Neural progenitor cell (in vitro differentiated cells): ENCODE measurements at regions not wholly inside any gene's neighbourhood (a gene's known extent, or its start where the extent isn't known, plus 50 kb on each side); places are given as distances from the start of the nearest gene placed in this dataset.

Experiments
- DNase-seq: peaks from one replicate; pipeline ENCODE4 v3.0.0-alpha.2; 2016; ENCODE audit warnings: low spot score
- H2AFZ ChIP-seq: fragments of 200-600 bp; sonication (generic); replicated peaks from 2 replicates; pipeline ENCODE4 v1.6.1; 2016; ENCODE audit warnings: antibody characterized with exemption
- H3F3A ChIP-seq: fragments of 200-600 bp; sonication (generic); 2 replicates; pipeline ENCODE4 v1.6.1; 2016; ENCODE audit warnings: antibody characterized with exemption, low read depth
- H3K27ac ChIP-seq: fragments of 200-600 bp; sonication (generic); 2 replicates; pipeline ENCODE4 v1.5.1; 2016; ENCODE audit warnings: mild to moderate bottlenecking
- H3K27me3 ChIP-seq: fragments of 200-600 bp; sonication (generic); 2 replicates; pipeline ENCODE4 v1.6.1; 2016; ENCODE audit warnings: mild to moderate bottlenecking, moderate library complexity
- H3K36me3 ChIP-seq: fragments of 200-600 bp; sonication (generic); 2 replicates; pipeline ENCODE4 v1.5.1; 2016
- H3K4me1 ChIP-seq: fragments of 200-600 bp; sonication (generic); 2 replicates; pipeline ENCODE4 v1.6.1; 2016; ENCODE audit warnings: mixed run types
- H3K4me2 ChIP-seq: fragments of 200-600 bp; sonication (generic); 2 replicates; pipeline ENCODE4 v1.6.1; 2016
- H3K4me3 ChIP-seq: fragments of 200-600 bp; sonication (generic); 2 replicates; pipeline ENCODE4 v1.5.1; 2016
- H3K79me2 ChIP-seq: fragments of 200-600 bp; sonication (generic); 2 replicates; pipeline ENCODE4 v1.6.1; 2016; ENCODE audit warnings: low read depth
- H3K9ac ChIP-seq: fragments of 200-600 bp; sonication (generic); 2 replicates; pipeline ENCODE4 v1.6.1; 2016
- H3K9me3 ChIP-seq: fragments of 200-600 bp; sonication (generic); 2 replicates; pipeline ENCODE4 v1.5.1; 2016; ENCODE audit warnings: low read depth
- H4K20me1 ChIP-seq: fragments of 200-600 bp; sonication (generic); 2 replicates; pipeline ENCODE4 v1.6.1; 2016; ENCODE audit warnings: low read depth
- H3K27ac Mint-ChIP-seq: 3 replicates; pipeline ENCODE4 v1.8.0; 2021; ENCODE audit warnings: mixed read lengths
- H3K27me3 Mint-ChIP-seq: 2 replicates; pipeline ENCODE4 v1.8.0; 2022; ENCODE audit warnings: low read depth, mild to moderate bottlenecking, inconsistent platforms, moderate library complexity, mixed read lengths; ENCODE audit not compliant: insufficient read depth
- H3K36me3 Mint-ChIP-seq: 3 replicates; pipeline ENCODE4 v1.8.0; 2021; ENCODE audit warnings: mixed read lengths
- H3K4me1 Mint-ChIP-seq: 3 replicates; pipeline ENCODE4 v1.8.0; 2021; ENCODE audit warnings: mixed read lengths
- H3K4me3 Mint-ChIP-seq: 3 replicates; pipeline ENCODE4 v1.8.0; 2021; ENCODE audit warnings: mild to moderate bottlenecking, moderate library complexity, mixed read lengths
- H3K9me3 Mint-ChIP-seq: 3 replicates; pipeline ENCODE4 v1.8.0; 2020; ENCODE audit warnings: mixed read lengths
- EZH2 ChIP-seq: fragments of 200-600 bp; sonication (generic); IDR thresholded peaks from 2 replicates; pipeline ENCODE4 v1.6.1; 2017; ENCODE audit warnings: antibody characterized with exemption, mild to moderate bottlenecking, moderate library complexity
- EZH2phosphoT487 ChIP-seq: fragments of 200-600 bp; sonication (generic); IDR thresholded peaks from 2 replicates; pipeline ENCODE4 v1.6.1; 2017; ENCODE audit warnings: antibody characterized with exemption
- TF ChIP-seq, protein P1 (sequence below): fragments of 200-600 bp; sonication (generic); IDR thresholded peaks from 2 replicates; pipeline ENCODE4 v1.5.1; 2017; ENCODE audit warnings: antibody characterized with exemption, mild to moderate bottlenecking

GRCh38 chr20:57874141-57874540 lies 164.3 kb upstream of the PMEPA1 start:
- H3F3A ChIP-seq, result no peaks in the 10 kb centered on the region
- H3K9me3 ChIP-seq, result no peaks in the 10 kb centered on the region
- H3K4me1 ChIP-seq, result peaks cover 6% of the 10 kb centered on the region
- no peak overlapping the region for H3K4me3 Mint-ChIP-seq
- H3K4me1 Mint-ChIP-seq, result peaks cover under 1% of the 10 kb centered on the region
- TF ChIP-seq EZH2phosphoT487 (no peak), EZH2 (no peak)
- TF ChIP-seq, protein P1, sequence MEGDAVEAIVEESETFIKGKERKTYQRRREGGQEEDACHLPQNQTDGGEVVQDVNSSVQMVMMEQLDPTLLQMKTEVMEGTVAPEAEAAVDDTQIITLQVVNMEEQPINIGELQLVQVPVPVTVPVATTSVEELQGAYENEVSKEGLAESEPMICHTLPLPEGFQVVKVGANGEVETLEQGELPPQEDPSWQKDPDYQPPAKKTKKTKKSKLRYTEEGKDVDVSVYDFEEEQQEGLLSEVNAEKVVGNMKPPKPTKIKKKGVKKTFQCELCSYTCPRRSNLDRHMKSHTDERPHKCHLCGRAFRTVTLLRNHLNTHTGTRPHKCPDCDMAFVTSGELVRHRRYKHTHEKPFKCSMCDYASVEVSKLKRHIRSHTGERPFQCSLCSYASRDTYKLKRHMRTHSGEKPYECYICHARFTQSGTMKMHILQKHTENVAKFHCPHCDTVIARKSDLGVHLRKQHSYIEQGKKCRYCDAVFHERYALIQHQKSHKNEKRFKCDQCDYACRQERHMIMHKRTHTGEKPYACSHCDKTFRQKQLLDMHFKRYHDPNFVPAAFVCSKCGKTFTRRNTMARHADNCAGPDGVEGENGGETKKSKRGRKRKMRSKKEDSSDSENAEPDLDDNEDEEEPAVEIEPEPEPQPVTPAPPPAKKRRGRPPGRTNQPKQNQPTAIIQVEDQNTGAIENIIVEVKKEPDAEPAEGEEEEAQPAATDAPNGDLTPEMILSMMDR, result no peak
- no peak for DNase-seq
- H3K27me3 ChIP-seq, result no peaks in the 10 kb centered on the region
- H3K9ac ChIP-seq, result no peak overlapping the region
- H3K4me2 ChIP-seq, result no peak overlapping the region
- no peaks in the 10 kb centered on the region for H3K36me3 Mint-ChIP-seq
- no peaks in the 10 kb centered on the region for H4K20me1 ChIP-seq
- H3K36me3 ChIP-seq, result no peaks in the 10 kb centered on the region
- H3K9me3 Mint-ChIP-seq, result no peaks in the 10 kb centered on the region
- no peak overlapping the region for H3K4me3 ChIP-seq
- H3K79me2 ChIP-seq, result no peaks in the 10 kb centered on the region
- peaks cover 7% of the 10 kb centered on the region for H3K27me3 Mint-ChIP-seq
- H3K27ac Mint-ChIP-seq, result no peak overlapping the region
- no peak overlapping the region for H2AFZ ChIP-seq
- H3K27ac ChIP-seq, result no peak overlapping the region

DNA sequence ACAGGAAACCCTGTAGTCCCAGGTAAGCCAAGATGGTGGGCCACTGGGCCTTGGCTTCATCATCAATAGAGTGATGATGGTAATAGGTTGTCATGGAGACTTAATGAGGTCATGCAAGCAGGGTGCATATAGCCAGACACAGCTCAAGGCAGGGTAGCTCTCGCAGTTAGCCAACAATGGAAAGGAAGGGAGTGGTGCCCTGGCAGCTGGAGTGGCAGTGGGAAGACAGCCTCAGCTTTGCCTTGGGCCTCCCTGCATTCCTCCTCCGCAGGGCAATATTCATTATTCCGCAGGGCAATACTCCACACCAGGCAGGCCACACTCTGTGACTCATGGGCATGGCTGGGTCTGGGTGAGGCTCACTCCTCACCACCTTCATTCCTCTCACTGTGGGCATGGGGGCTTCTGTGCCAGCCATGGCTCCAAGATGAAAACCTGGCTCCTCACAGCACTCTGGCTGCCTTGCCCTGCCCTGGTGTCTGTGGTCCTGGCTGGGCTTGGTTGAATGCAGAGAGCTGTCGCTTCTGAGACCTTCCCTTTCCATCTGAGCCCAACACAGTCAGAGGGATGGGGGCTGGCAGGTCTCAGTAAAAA lies 163.1 kb upstream of the PMEPA1 start:
- H3K4me1 Mint-ChIP-seq, result no peaks in the 10 kb centered on the region
- H3K27ac Mint-ChIP-seq, result no peak overlapping the region
- no peaks in the 10 kb centered on the region for H3K9me3 ChIP-seq
- H3K36me3 ChIP-seq, result no peaks in the 10 kb centered on the region
- H2AFZ ChIP-seq, result no peak overlapping the region
- H3F3A ChIP-seq, result no peaks in the 10 kb centered on the region
- no peak for TF ChIP-seq EZH2phosphoT487
- TF ChIP-seq, protein P1, result no peak
- TF ChIP-seq EZH2, result no peak
- H3K36me3 Mint-ChIP-seq, result no peaks in the 10 kb centered on the region
- no peaks in the 10 kb centered on the region for H4K20me1 ChIP-seq
- H3K27me3 Mint-ChIP-seq, result peaks cover 4% of the 10 kb centered on the region
- peaks cover 6% of the 10 kb centered on the region for H3K4me1 ChIP-seq
- H3K4me3 Mint-ChIP-seq, result no peak overlapping the region
- no peak overlapping the region for H3K4me3 ChIP-seq
- no peak overlapping the region for H3K9ac ChIP-seq
- H3K4me2 ChIP-seq, result no peak overlapping the region
- no peaks in the 10 kb centered on the region for H3K27me3 ChIP-seq
- no peak overlapping the region for H3K27ac ChIP-seq
- no peaks in the 10 kb centered on the region for H3K9me3 Mint-ChIP-seq
- DNase-seq, result no peak
- no peaks in the 10 kb centered on the region for H3K79me2 ChIP-seq

DNA sequence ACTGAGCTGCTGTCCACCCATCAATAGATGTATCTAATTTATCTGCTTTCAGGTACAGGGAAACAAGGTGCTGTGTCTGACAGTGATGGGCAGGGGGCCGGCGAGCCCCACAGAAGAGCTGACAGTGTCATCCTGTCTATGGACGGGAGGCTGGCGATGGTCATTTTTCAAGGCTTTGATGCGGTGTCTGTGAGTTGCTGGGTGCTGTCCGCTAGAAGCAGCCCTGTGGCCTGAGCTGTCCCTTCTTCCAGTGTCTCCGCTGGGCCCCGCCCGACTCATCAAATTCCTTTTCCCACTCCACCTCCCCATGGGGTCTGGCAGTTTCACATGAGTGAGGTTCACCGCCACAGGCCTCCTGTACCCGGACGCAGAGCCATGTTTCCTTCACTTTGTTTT lies 161.4 kb upstream of the PMEPA1 start:
- no peak overlapping the region for H3K27ac ChIP-seq
- no peak overlapping the region for H3K4me2 ChIP-seq
- TF ChIP-seq, protein P1, result no peak
- TF ChIP-seq EZH2phosphoT487 (no peak), EZH2 (no peak)
- no peaks in the 10 kb centered on the region for H3K27me3 ChIP-seq
- H3K4me3 ChIP-seq, result no peak overlapping the region
- Mint-ChIP-seq H3K4me3 (no peak overlapping the region), H3K27ac (no peak overlapping the region), H3K4me1 (peaks cover 5% of the 10 kb centered on the region), H3K9me3 (no peaks in the 10 kb centered on the region), H3K27me3 (peaks cover 8% of the 10 kb centered on the region), H3K36me3 (no peaks in the 10 kb centered on the region)
- H3K9me3 ChIP-seq, result no peaks in the 10 kb centered on the region
- DNase-seq, result no peak
- no peaks in the 10 kb centered on the region for H3K36me3 ChIP-seq
- no peaks in the 10 kb centered on the region for H3K79me2 ChIP-seq
- H3F3A ChIP-seq, result no peaks in the 10 kb centered on the region
- no peak overlapping the region for H3K9ac ChIP-seq
- no peaks in the 10 kb centered on the region for H4K20me1 ChIP-seq
- H2AFZ ChIP-seq, result no peak overlapping the region
- peaks cover 8% of the 10 kb centered on the region for H3K4me1 ChIP-seq
